CD4-positive, alpha-beta T cell (primary cell): ENCODE measurements at regions not wholly inside any gene's neighbourhood (a gene's known extent, or its start where the extent isn't known, plus 50 kb on each side); places are given as distances from the start of the nearest gene placed in this dataset.

Source experiments
- ATAC-seq: fragments of 200-7000 bp; cut with Tn5 transposase; one replicate; pipeline ENCODE4 v1.10.0; 2022; ENCODE audit warnings: mild to moderate bottlenecking; ENCODE audit not compliant: poor library complexity
- CTCF ChIA-PET: fragments of 350-600 bp; sonication (Branson Sonifier 250); formaldehyde crosslinking; loops from one replicate; lab custom pipeline; 2021; ENCODE audit warnings: antibody characterized with exemption, inconsistent platforms; lab: Charles Lee
- POLR2A ChIA-PET: fragments of 350-600 bp; sonication (Branson Sonifier 250); formaldehyde crosslinking; loops from one replicate; lab custom pipeline; 2021; ENCODE audit warnings: antibody characterized with exemption, inconsistent platforms; lab: Charles Lee
- DNase-seq, 14 experiments: peaks; one replicate each; pipeline ENCODE4 v3.0.0-alpha.2; 2013 to 2020; ENCODE audit warnings: mixed read lengths in 2 of 14
- H3K27ac ChIP-seq, 2 donors: one replicate each; pipeline versions ENCODE4 v1.5.1 to v1.7.0; 2013; ENCODE audit warnings: low read length in 2 of 2, low read depth in 1 of 2, mild to moderate bottlenecking in 1 of 2
- H3K27me3 ChIP-seq, 2 experiments: 1 replicate in 1 of 2; 2 replicates in 1 of 2; pipeline versions ENCODE4 v1.6.1 to v1.7.0; 2013; ENCODE audit warnings: low read length in 2 of 2, control low read depth in 1 of 2, mild to moderate bottlenecking in 1 of 2, moderate library complexity in 1 of 2; ENCODE audit not compliant: insufficient read depth in 2 of 2, control insufficient read depth in 1 of 2
- H3K36me3 ChIP-seq: one replicate; pipeline ENCODE4 v1.6.1; 2013; ENCODE audit warnings: low read length, control low read depth; ENCODE audit not compliant: insufficient read depth
- H3K4me1 ChIP-seq: one replicate; pipeline ENCODE4 v1.6.1; 2013; ENCODE audit warnings: low read length, control low read depth; ENCODE audit not compliant: insufficient read depth
- H3K4me3 ChIP-seq: one replicate; pipeline ENCODE4 v1.5.1; 2013; ENCODE audit warnings: mild to moderate bottlenecking, low read length, moderate library complexity
- H3K9me3 ChIP-seq, 2 experiments: 1 replicate in 1 of 2; 2 replicates in 1 of 2; pipeline versions ENCODE4 v1.6.1 to v1.7.0; 2013; ENCODE audit warnings: low read length in 2 of 2, mild to moderate bottlenecking in 2 of 2, control low read depth in 1 of 2, moderate library complexity in 1 of 2; ENCODE audit not compliant: control insufficient read depth in 1 of 2, insufficient read depth in 1 of 2
- H3K27ac Mint-ChIP-seq: one replicate; pipeline ENCODE4 v1.8.0; 2020; ENCODE audit warnings: mixed read lengths
- H3K27me3 Mint-ChIP-seq: one replicate; pipeline ENCODE4 v1.8.0; 2021; ENCODE audit warnings: mixed read lengths
- H3K36me3 Mint-ChIP-seq: one replicate; pipeline ENCODE4 v1.8.0; 2021; ENCODE audit warnings: low read depth, mixed read lengths
- H3K4me1 Mint-ChIP-seq: one replicate; pipeline ENCODE4 v1.8.0; 2021; ENCODE audit warnings: low read depth, mixed read lengths
- H3K4me3 Mint-ChIP-seq: one replicate; pipeline ENCODE4 v1.8.0; 2020; ENCODE audit warnings: mild to moderate bottlenecking, mixed read lengths
- H3K9me3 Mint-ChIP-seq: one replicate; pipeline ENCODE4 v1.8.0; 2020; ENCODE audit warnings: mixed read lengths
- intact Hi-C, 2 experiments: fragments of 100-400 bp; cut with DNase I in 1 of 2; cut with micrococcal nuclease in 1 of 2; formaldehyde crosslinking; loops; one replicate each; pipeline versions ENCODE4 v1.15.1 to v1.9.0; 2023 to 2025; cut with DNase I, micrococcal nuclease
- TF ChIP-seq, protein P1 (sequence below): fragments of 200-600 bp; IDR thresholded peaks from one replicate; pipeline ENCODE4 v1.8.0; 2022; ENCODE audit warnings: antibody characterized with exemption, mild to moderate bottlenecking

GRCh38 chr2:215870986-215871385 lies 142.4 kb downstream of the MREG start:
- Histone ChIP-seq H3K4me1 (no peaks in the 10 kb centered on the region), H3K27me3 (peaks cover 5 to 7% of the 10 kb centered on the region in 2 experiments), H3K36me3 (no peaks in the 10 kb centered on the region), H3K27ac (no peak overlapping the region), H3K9me3 (no peaks in the 10 kb centered on the region), H3K4me3 (no peak overlapping the region)
- CTCF ChIA-PET, result no interaction called here
- TF ChIP-seq, protein P1, sequence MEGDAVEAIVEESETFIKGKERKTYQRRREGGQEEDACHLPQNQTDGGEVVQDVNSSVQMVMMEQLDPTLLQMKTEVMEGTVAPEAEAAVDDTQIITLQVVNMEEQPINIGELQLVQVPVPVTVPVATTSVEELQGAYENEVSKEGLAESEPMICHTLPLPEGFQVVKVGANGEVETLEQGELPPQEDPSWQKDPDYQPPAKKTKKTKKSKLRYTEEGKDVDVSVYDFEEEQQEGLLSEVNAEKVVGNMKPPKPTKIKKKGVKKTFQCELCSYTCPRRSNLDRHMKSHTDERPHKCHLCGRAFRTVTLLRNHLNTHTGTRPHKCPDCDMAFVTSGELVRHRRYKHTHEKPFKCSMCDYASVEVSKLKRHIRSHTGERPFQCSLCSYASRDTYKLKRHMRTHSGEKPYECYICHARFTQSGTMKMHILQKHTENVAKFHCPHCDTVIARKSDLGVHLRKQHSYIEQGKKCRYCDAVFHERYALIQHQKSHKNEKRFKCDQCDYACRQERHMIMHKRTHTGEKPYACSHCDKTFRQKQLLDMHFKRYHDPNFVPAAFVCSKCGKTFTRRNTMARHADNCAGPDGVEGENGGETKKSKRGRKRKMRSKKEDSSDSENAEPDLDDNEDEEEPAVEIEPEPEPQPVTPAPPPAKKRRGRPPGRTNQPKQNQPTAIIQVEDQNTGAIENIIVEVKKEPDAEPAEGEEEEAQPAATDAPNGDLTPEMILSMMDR, result no peak
- intact Hi-C loops, result loop anchor here in 1 of 2 experiments (5.0 kb wide), 1 partner anchor 1374 kb away; no protein-coding TSS in a partner anchor
- no peaks in the 10 kb centered on the region for H3K27me3 Mint-ChIP-seq
- ATAC-seq (no peak), DNase-seq (no peak)
- POLR2A ChIA-PET, result no interaction called here
- H3K4me1 Mint-ChIP-seq, result no peaks in the 10 kb centered on the region
- no peaks in the 10 kb centered on the region for H3K36me3 Mint-ChIP-seq
- no peak overlapping the region for H3K4me3 Mint-ChIP-seq
- no peak overlapping the region for H3K27ac Mint-ChIP-seq
- no peaks in the 10 kb centered on the region for H3K9me3 Mint-ChIP-seq

GRCh38 chr2:215870088-215870490 lies 143.3 kb downstream of the MREG start:
- DNase-seq (no peak), ATAC-seq (no peak)
- no peaks in the 10 kb centered on the region for H3K9me3 ChIP-seq
- peaks cover 5 to 7% of the 10 kb centered on the region in 2 experiments for H3K27me3 ChIP-seq
- TF ChIP-seq, protein P1, result no peak
- H3K4me3 Mint-ChIP-seq, result no peak overlapping the region
- H3K4me1 Mint-ChIP-seq, result no peaks in the 10 kb centered on the region
- ChIA-PET POLR2A (no interaction called here), CTCF (no interaction called here)
- H3K27ac Mint-ChIP-seq, result no peak overlapping the region
- no peaks in the 10 kb centered on the region for H3K4me1 ChIP-seq
- no peaks in the 10 kb centered on the region for H3K36me3 Mint-ChIP-seq
- no peak overlapping the region for H3K27ac ChIP-seq
- no peaks in the 10 kb centered on the region for H3K36me3 ChIP-seq
- no peak overlapping the region for H3K4me3 ChIP-seq
- H3K9me3 Mint-ChIP-seq, result no peaks in the 10 kb centered on the region
- intact Hi-C loops, result loop anchor here in 1 of 2 experiments (5.0 kb wide), 1 partner anchor 1373 kb away; no protein-coding TSS in a partner anchor
- H3K27me3 Mint-ChIP-seq, result no peaks in the 10 kb centered on the region

- Histone ChIP-seq H3K36me3 (no peaks in the 10 kb centered on the region), H3K4me1 (no peaks in the 10 kb centered on the region), H3K4me3 (no peak overlapping the region), H3K27ac (no peak overlapping the region), H3K27me3 (peaks cover 3 to 7% of the 10 kb centered on the region in 2 experiments), H3K9me3 (no peaks in the 10 kb centered on the region)
- TF ChIP-seq, protein P1, result no peak
- Mint-ChIP-seq H3K27ac (no peak overlapping the region), H3K4me3 (no peak overlapping the region), H3K27me3 (no peaks in the 10 kb centered on the region), H3K4me1 (no peaks in the 10 kb centered on the region), H3K36me3 (no peaks in the 10 kb centered on the region), H3K9me3 (no peaks in the 10 kb centered on the region)
- ATAC-seq (no peak), DNase-seq (no peak)
- ChIA-PET POLR2A (no interaction called here), CTCF (no interaction called here)
- intact Hi-C loops, result no loop called here
These were observed 144.4 kb downstream of the MREG start for GRCh38 chr2:215868846-215869543.
